Lung (tissue), 11 donors: ENCODE measurements at regions not wholly inside any gene's neighbourhood (a gene's known extent, or its start where the extent isn't known, plus 50 kb on each side); places are given as distances from the start of the nearest gene placed in this dataset.

Experiments used
- ATAC-seq: fragments of 200-7000 bp; cut with Tn5 transposase; one replicate; pipeline ENCODE4 v1.9.1; 2020; ENCODE audit warnings: moderate number of reproducible peaks; ENCODE audit not compliant: insufficient read depth, low FRiP score
- DNase-seq, 3 donors: peaks; one replicate each; pipeline ENCODE4 v3.0.0-alpha.2; 2013 to 2017
- H3K27ac ChIP-seq, 2 donors: one replicate each; pipeline ENCODE4 v1.5.1; 2013; ENCODE audit warnings: mild to moderate bottlenecking in 2 of 2, moderate library complexity in 2 of 2, control low read depth in 1 of 2, inconsistent platforms in 1 of 2, low read depth in 1 of 2, low read length in 1 of 2
- H3K27me3 ChIP-seq, 3 donors: one replicate each; pipeline ENCODE4 v1.5.1; 2013; ENCODE audit warnings: low read length in 2 of 3; ENCODE audit not compliant: control insufficient read depth in 3 of 3, insufficient read depth in 3 of 3
- H3K36me3 ChIP-seq, 4 donors: one replicate each; pipeline ENCODE4 v1.5.1; 2013; ENCODE audit warnings: low read length in 4 of 4, mild to moderate bottlenecking in 1 of 4, moderate library complexity in 1 of 4; ENCODE audit not compliant: control insufficient read depth in 4 of 4, insufficient read depth in 4 of 4
- H3K4me1 ChIP-seq, 5 donors: one replicate each; pipeline ENCODE4 v1.5.1; 2013; ENCODE audit warnings: low read length in 5 of 5, mild to moderate bottlenecking in 2 of 5, moderate library complexity in 1 of 5; ENCODE audit not compliant: control insufficient read depth in 5 of 5, insufficient read depth in 5 of 5
- H3K4me3 ChIP-seq: one replicate; pipeline ENCODE4 v1.5.1; 2013; ENCODE audit warnings: mild to moderate bottlenecking, control low read depth, moderate library complexity
- H3K9ac ChIP-seq, 2 donors: one replicate each; pipeline ENCODE4 v1.5.1; 2013; ENCODE audit warnings: low read length in 2 of 2, control low read depth in 1 of 2; ENCODE audit not compliant: insufficient read depth in 1 of 2
- H3K9me3 ChIP-seq, 4 donors: one replicate each; pipeline ENCODE4 v1.5.1; 2013; ENCODE audit warnings: low read length in 3 of 4, mild to moderate bottlenecking in 1 of 4, moderate library complexity in 1 of 4; ENCODE audit not compliant: control insufficient read depth in 4 of 4, insufficient read depth in 3 of 4
- WGBS, 2 donors: extraction: QIAGEN DNeasy Blood & Tissue Kit; methylation state at CpG; one replicate each; pipeline ENCODE4 v1.1.7; 2013; 5-methylcytosine and 5-hydroxymethylcytosine counted together
- TF ChIP-seq, protein P1 (sequence below): IDR thresholded peaks from 2 replicates; pipeline ENCODE4 v1.5.1; 2012; ENCODE audit warnings: mild to moderate bottlenecking; ENCODE audit errors: control extremely low read depth, extremely low read depth
- donor health status: control.
- donor health status: control.
- donor health status: Bipolar disorder and iron deficiency.
- donor health status: healthy.
- donor health status: DM: yes; HTN: yes; CAD: no.

DNA sequence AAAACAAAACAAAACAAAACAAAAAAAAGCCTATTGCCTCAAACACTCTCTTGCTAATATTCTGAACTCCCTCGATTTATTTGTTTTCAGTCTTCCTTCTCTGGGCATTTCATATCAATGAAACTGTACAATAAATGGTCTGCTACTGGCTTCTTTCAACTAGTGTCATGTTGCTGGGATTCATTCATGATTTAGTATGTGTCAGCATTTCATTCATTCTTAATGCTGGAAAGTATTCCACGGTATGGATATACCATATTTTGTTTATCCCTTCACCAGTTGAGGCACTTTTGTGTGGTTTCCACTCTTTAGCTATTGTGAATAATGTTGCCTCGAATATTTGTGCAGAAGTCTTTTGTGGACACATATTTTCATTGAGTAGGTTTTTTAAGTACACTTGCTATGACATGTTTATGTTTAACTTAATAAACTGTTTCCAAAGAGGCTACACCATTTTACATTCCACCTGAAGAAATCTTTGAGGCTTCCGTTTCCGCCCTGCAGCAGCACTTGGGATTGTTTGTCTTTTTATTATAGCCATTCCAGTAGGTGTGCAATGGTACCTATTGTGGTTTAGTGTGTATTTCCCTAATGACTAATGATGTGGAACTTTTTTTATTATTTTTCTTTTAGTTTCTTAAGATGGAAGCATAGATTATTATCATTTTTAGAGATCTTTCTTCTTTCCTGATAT, 543.6 kb upstream of the SOX11 start:
- Histone ChIP-seq H3K27me3 (no peaks in the 10 kb centered on the region), H3K9me3 (peaks cover 0 to 12% (median 0%) of the 10 kb centered on the region in 4 donors), H3K36me3 (no peaks in the 10 kb centered on the region), H3K27ac (no peak overlapping the region), H3K4me3 (no peak overlapping the region), H3K9ac (no peak overlapping the region), H3K4me1 (no peaks in the 10 kb centered on the region)
- DNase-seq = no peak
- no peak for ATAC-seq
- WGBS, 2 donors = 84 to 89% methylated on average over 5 of the region's 5 CpGs
- TF ChIP-seq, protein P1, sequence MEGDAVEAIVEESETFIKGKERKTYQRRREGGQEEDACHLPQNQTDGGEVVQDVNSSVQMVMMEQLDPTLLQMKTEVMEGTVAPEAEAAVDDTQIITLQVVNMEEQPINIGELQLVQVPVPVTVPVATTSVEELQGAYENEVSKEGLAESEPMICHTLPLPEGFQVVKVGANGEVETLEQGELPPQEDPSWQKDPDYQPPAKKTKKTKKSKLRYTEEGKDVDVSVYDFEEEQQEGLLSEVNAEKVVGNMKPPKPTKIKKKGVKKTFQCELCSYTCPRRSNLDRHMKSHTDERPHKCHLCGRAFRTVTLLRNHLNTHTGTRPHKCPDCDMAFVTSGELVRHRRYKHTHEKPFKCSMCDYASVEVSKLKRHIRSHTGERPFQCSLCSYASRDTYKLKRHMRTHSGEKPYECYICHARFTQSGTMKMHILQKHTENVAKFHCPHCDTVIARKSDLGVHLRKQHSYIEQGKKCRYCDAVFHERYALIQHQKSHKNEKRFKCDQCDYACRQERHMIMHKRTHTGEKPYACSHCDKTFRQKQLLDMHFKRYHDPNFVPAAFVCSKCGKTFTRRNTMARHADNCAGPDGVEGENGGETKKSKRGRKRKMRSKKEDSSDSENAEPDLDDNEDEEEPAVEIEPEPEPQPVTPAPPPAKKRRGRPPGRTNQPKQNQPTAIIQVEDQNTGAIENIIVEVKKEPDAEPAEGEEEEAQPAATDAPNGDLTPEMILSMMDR = no peak

DNA sequence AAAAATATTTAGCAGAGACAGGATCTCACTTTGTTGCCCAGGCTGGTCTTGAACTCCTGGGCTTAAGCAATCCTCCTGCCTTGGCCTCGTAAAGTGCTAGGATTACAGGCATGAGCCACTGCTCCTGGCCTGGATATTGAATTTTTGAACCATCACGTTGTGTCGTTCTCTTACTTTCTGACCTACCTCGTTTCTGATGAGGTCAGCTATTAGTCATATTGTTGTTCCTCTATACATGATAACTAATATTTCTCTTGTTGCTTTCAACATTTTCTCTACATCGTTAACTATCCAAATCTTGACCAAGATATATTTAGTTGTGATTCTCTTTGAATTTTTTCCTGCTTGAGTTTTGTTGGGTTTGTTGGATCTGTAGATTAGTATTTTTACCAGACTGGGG, 541.3 kb upstream of the SOX11 start:
- H3K9me3 ChIP-seq = peaks cover 0 to 8% (median 0%) of the 10 kb centered on the region in 4 donors
- H3K27ac ChIP-seq = no peak overlapping the region
- TF ChIP-seq, protein P1 = no peak
- no peaks in the 10 kb centered on the region for H3K4me1 ChIP-seq
- no peak for DNase-seq
- no peak overlapping the region for H3K9ac ChIP-seq
- no peaks in the 10 kb centered on the region for H3K36me3 ChIP-seq
- H3K27me3 ChIP-seq = no peaks in the 10 kb centered on the region
- H3K4me3 ChIP-seq = no peak overlapping the region
- no peak for ATAC-seq
- WGBS, 2 donors = 84 to 88% methylated on average over 5 of the region's 5 CpGs

DNA sequence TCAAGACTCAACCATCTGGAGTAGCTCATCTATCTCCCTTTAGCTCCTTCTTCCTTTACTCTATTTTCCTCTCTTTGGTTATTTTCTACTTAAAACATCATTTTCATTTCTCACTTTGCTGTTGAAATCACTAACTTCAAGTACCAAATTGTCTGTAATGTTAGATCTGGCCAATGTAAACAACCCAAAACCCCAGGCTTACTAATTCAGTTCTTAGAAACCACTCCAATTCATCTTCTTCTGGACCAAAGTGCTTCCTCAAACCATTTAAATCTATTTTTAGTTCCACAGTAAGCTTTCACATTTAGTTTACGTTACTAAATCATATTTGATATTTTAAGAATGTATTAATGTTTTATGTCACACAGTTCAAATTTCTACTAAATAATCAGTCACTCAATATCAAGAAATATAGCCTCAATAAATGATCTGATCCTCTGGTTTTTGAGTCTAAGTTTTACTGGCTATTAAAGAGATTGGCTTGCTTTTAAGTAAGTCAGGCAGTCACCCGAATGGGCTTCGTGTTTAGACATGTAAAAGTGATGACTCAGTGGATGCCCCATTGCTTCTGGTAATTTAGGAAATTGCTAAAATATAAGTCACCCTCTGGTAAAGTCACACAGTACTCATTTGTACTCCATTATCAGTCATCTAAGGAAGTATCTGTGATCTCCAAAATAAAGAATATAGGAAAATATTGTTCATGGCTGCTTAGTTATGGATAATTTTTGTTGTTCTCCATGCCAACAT, 527.2 kb upstream of the SOX11 start:
- TF ChIP-seq, protein P1 = no peak
- peak in 2 of 3 donors; percentile 34 to 74 for DNase-seq
- Histone ChIP-seq H3K9ac (no peak overlapping the region), H3K4me1 (peaks cover 0 to 13% (median 5%) of the 10 kb centered on the region in 5 donors), H3K9me3 (no peaks in the 10 kb centered on the region), H3K27ac (no peak overlapping the region), H3K36me3 (no peaks in the 10 kb centered on the region), H3K4me3 (no peak overlapping the region), H3K27me3 (no peaks in the 10 kb centered on the region)
- WGBS, 2 donors = 42 to 57% methylated on average over 3 of the region's 3 CpGs
- ATAC-seq = no peak
